Body of pancreas (tissue), 4 donors: ENCODE measurements at regions not wholly inside any gene's neighbourhood (a gene's known extent, or its start where the extent isn't known, plus 50 kb on each side); places are given as distances from the start of the nearest gene placed in this dataset.

Source experiments
- ATAC-seq: fragments of 150-250 bp; one replicate; pipeline ENCODE4 v1.9.1; 2016
- DNase-seq, 4 donors: peaks; one replicate each; pipeline ENCODE4 v3.0.0-alpha.2; 2019
- H3K27ac ChIP-seq, 4 donors: fragments of 200-600 bp; sonication (generic); 1 replicate in 3 of 4; 2 replicates in 1 of 4; pipeline versions ENCODE4 v1.5.1 to v1.6.1; 2016 to 2019; ENCODE audit warnings: mild to moderate bottlenecking in 1 of 4, mixed read lengths in 1 of 4, moderate library complexity in 1 of 4
- H3K27me3 ChIP-seq, 2 donors: fragments of 200-600 bp; sonication (generic); one replicate each; pipeline ENCODE4 v1.6.0; 2016; ENCODE audit warnings: mild to moderate bottlenecking in 1 of 2
- H3K36me3 ChIP-seq, 2 donors: fragments of 200-600 bp; sonication (generic); replicated peaks in 1 of 2; 2 replicates each; pipeline ENCODE4 v1.5.1; 2016; ENCODE audit warnings: low read depth in 2 of 2; ENCODE audit not compliant: insufficient read depth in 1 of 2
- H3K4me1 ChIP-seq: fragments of 200-600 bp; sonication (generic); one replicate; pipeline ENCODE4 v1.6.0; 2016
- H3K4me3 ChIP-seq, 2 donors: fragments of 200-600 bp; sonication (generic); 1 replicate in 1 of 2; 2 replicates in 1 of 2; pipeline ENCODE4 v1.5.1; 2016 to 2019
- H3K9me3 ChIP-seq, 3 donors: fragments of 200-600 bp; sonication (generic); 1 replicate in 2 of 3; 2 replicates in 1 of 3; pipeline ENCODE4 v1.5.1; 2016
- CTCF ChIP-seq, 7 experiments: fragments of 450-650 bp in 4 of 7; fragments of 200-600 bp in 3 of 7; sonication (generic) in 3 of 7; IDR thresholded peaks; one replicate each; pipeline ENCODE4 v1.5.1; 2016 to 2019; ENCODE audit warnings: antibody characterized with exemption in 7 of 7
- POLR2A ChIP-seq, 3 donors: fragments of 450-650 bp; IDR thresholded peaks; one replicate each; pipeline ENCODE4 v1.6.1; 2016; ENCODE audit warnings: antibody characterized with exemption in 3 of 3, mild to moderate bottlenecking in 2 of 3
- WGBS, 2 donors: methylation state at CpG; one replicate each; pipeline ENCODE4 v1.1.5; 2017; 5-methylcytosine and 5-hydroxymethylcytosine counted together
- intact Hi-C: fragments of 100-400 bp; cut with DNase I; formaldehyde crosslinking; loops from one replicate; pipeline ENCODE4 v1.15.1; 2023

DNA sequence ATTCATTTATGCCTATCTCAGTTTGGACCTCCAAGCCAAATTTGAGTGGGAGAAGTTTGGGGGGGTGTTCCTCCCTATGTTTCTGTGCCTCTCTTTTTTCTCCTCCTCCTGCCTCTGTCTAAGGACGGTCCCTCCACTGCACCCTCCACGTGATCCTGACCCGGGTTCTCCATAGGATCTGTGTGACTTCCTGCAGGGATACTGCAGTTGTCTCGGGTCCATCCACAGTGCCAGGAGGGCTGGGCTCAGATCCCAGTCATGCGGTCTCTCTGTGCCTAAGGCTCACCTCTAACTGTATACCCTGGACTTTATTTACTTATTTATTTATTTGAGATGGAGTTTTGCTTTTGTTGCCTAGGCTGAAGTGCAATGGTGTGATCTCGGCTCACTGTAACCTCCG lies 1354.5 kb downstream of the BRD1 start:
- TF ChIP-seq POLR2A (IDR thresholded peaks at IDR 0.05) (no peak), CTCF (IDR thresholded peaks at IDR 0.05) (no peak)
- H3K4me1 ChIP-seq: peaks cover 5% of the 10 kb centered on the region
- H3K4me3 ChIP-seq: no peak overlapping the region
- 62 to 75% methylated on average over 7 of the region's 7 CpGs for WGBS, 2 donors
- no peaks in the 10 kb centered on the region for H3K9me3 ChIP-seq
- intact Hi-C loops: no loop called here
- ATAC-seq (no peak), DNase-seq (no peak)
- H3K27ac ChIP-seq: no peak overlapping the region
- no peaks in the 10 kb centered on the region for H3K27me3 ChIP-seq
- no peaks in the 10 kb centered on the region for H3K36me3 ChIP-seq

DNA sequence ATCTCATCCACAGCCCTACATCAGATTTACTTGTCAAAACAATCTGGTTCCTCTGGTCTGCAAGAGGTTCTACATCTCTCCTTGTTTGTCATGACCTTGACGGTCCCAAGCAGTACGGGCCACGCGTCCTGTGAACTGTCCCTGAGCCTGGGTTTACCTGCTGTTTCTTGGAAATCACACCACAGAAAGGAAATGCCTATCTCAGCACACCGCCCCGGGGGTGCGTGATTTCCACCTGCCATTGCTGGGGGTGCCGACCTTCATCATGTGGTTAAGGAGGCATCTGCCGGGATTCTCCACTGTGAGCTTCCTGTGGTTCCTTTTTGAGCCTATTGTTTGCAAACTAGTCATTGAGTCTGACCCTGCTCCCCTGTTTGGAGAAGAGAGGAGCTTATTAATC lies 1363.4 kb downstream of the BRD1 start:
- Histone ChIP-seq H3K27ac (no peak overlapping the region), H3K4me3 (no peak overlapping the region), H3K4me1 (no peaks in the 10 kb centered on the region), H3K27me3 (no peaks in the 10 kb centered on the region), H3K9me3 (no peaks in the 10 kb centered on the region), H3K36me3 (no peaks in the 10 kb centered on the region)
- DNase-seq: no peak
- intact Hi-C loops: no loop called here
- ATAC-seq: no peak
- WGBS, 2 donors: 26 to 39% methylated on average over 9 of the region's 9 CpGs
- TF ChIP-seq CTCF (IDR thresholded peaks at IDR 0.05) (no peak), POLR2A (IDR thresholded peaks at IDR 0.05) (no peak)

DNA sequence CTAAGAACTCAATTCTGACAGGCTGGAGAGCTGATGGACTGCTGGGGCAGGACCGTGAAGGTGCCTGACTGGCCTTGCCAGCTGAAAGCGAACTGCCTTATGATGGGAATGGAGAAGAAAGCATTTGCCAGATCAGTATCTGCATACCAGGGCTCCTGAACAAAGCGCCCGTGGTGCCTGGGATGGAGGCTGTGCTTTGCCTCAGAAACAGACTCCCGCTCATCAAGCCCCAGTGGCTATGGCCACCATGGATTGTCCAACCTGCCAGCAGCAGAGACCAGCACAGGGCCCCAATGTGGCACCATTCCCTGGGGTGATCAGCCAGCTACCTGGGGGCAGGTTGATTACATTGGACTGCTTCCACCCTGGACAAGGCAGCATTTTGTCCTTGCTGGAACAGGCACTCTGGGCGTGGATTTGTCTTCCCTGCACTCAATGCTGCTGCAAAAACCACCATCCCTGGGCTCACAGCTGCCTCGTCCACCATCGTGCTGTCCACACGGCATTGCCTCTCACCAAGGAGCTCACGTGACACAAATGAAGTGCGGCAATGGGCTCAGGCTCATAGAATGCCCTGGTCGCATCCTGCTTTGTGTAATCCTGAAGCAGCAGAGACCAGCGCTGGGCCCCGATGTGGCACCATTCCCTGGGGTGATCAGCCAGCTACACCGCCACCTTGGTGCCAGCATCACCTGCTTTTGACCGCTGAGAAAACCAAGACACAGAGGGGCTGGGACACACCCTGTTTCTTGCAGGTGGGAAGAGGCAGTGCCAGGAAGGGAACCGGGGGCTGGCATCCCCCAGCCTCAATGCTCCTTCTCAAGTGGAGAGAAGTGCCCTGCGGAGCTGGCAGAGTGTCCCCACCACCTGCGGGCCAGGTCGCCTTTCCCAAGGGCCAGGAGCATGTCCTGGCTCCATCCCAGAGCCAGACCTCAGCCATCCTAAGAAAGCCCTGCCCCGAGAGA lies 1367.5 kb downstream of the BRD1 start:
- H3K36me3 ChIP-seq: no peaks in the 10 kb centered on the region
- no peaks in the 10 kb centered on the region for H3K4me1 ChIP-seq
- H3K27ac ChIP-seq: no peak overlapping the region
- ATAC-seq (no peak), DNase-seq (no peak)
- H3K27me3 ChIP-seq: no peaks in the 10 kb centered on the region
- no peak overlapping the region for H3K4me3 ChIP-seq
- WGBS, 2 donors: 69 to 70% methylated on average over 16 to 21 of the region's 21 CpGs
- no peak for TF ChIP-seq CTCF (IDR thresholded peaks at IDR 0.05)
- TF ChIP-seq POLR2A (IDR thresholded peaks at IDR 0.05): no peak
- H3K9me3 ChIP-seq: no peaks in the 10 kb centered on the region
- intact Hi-C loops: no loop called here

DNA sequence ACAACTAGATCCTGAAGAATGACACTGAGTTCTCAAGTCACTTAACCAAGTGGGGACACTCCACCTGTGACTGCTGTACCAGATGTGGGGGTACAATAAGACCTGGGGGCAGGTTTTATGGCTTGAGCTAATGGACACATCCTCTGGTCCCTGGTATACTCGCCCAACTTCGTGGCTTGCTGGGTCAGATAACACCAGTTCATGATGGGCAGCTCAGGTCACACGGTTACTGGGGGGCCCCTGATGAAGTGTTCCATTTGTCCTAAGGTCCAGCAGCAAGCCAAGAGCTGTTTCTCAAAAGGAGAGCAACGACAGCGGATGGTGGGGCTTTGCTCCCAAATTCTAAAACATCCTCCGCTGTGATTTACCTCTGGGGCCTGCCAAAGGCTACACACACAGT lies 1368.4 kb downstream of the BRD1 start:
- intact Hi-C loops: no loop called here
- H3K4me3 ChIP-seq: no peak overlapping the region
- ATAC-seq (no peak), DNase-seq (no peak)
- TF ChIP-seq CTCF (IDR thresholded peaks at IDR 0.05) (no peak), POLR2A (IDR thresholded peaks at IDR 0.05) (no peak)
- 46 to 91% methylated on average over 3 to 6 of the region's 6 CpGs for WGBS, 2 donors
- no peak overlapping the region for H3K27ac ChIP-seq
- H3K27me3 ChIP-seq: no peaks in the 10 kb centered on the region
- H3K36me3 ChIP-seq: no peaks in the 10 kb centered on the region
- H3K9me3 ChIP-seq: no peaks in the 10 kb centered on the region
- H3K4me1 ChIP-seq: no peaks in the 10 kb centered on the region

DNA sequence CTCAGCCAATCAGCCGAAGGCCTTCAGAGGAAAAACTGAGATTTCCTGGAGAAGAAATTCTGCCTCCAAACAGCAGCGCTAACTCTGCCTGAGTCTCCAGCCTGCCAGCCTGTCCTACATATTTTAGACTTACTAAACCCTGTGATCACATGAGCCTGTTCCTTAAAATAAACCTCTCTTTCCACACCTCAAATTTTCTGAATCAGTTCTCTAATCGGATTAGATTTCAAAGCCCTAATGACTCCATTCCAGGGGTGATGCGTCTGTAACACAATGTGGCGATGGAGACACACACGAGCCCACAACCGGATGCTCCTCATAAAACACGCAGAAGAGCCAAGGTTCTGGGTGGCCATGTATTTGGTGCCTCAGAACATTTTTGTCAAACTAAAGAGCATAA lies 1371.2 kb downstream of the BRD1 start:
- H3K9me3 ChIP-seq: no peaks in the 10 kb centered on the region
- intact Hi-C loops: no loop called here

More for the DNA sequence above, 1371.2 kb downstream of the BRD1 start:
- H3K27me3 ChIP-seq: no peaks in the 10 kb centered on the region
- TF ChIP-seq POLR2A (IDR thresholded peaks at IDR 0.05) (no peak), CTCF (IDR thresholded peaks at IDR 0.05) (no peak)
- 65 to 73% methylated on average over 8 of the region's 8 CpGs for WGBS, 2 donors
- H3K4me1 ChIP-seq: no peaks in the 10 kb centered on the region
- no peak overlapping the region for H3K4me3 ChIP-seq
- no peak for ATAC-seq
- DNase-seq: no peak
- H3K36me3 ChIP-seq: no peaks in the 10 kb centered on the region
- H3K27ac ChIP-seq: no peak overlapping the region
